Heart right ventricle (tissue), 16 donors: ENCODE measurements at regions not wholly inside any gene's neighbourhood (a gene's known extent, or its start where the extent isn't known, plus 50 kb on each side); places are given as distances from the start of the nearest gene placed in this dataset.

ENCODE experiments used
- ATAC-seq, 8 donors: fragments of 200-7000 bp; cut with Tn5 transposase; one replicate each; pipeline ENCODE4 v1.9.1; 2020; ENCODE audit warnings: mild to moderate bottlenecking in 8 of 8, moderate library complexity in 8 of 8, moderate number of reproducible peaks in 1 of 8
- DNase-seq, 2 donors: peaks; one replicate each; pipeline ENCODE4 v3.0.0-alpha.2; 2020
- H3K27ac ChIP-seq, 10 donors: fragments of 200-600 bp; sonication (generic) in 2 of 10; one replicate each; pipeline versions ENCODE4 v1.5.0 to v1.8.0; 2020 to 2022; ENCODE audit warnings: mild to moderate bottlenecking in 3 of 10
- H3K27me3 ChIP-seq, 7 donors: fragments of 200-600 bp; one replicate each; pipeline ENCODE4 v1.8.0; 2021 to 2022; ENCODE audit warnings: mild to moderate bottlenecking in 2 of 7
- H3K36me3 ChIP-seq, 9 donors: fragments of 200-600 bp; sonication (generic) in 1 of 9; one replicate each; pipeline versions ENCODE4 v1.5.0 to v1.8.0; 2020 to 2022; ENCODE audit warnings: mild to moderate bottlenecking in 2 of 9
- H3K4me1 ChIP-seq, 9 donors: fragments of 200-600 bp; sonication (generic) in 1 of 9; one replicate each; pipeline versions ENCODE4 v1.5.0 to v1.8.0; 2020 to 2022; ENCODE audit warnings: mild to moderate bottlenecking in 4 of 9
- H3K4me3 ChIP-seq, 10 donors: fragments of 200-600 bp; sonication (generic) in 2 of 10; one replicate each; pipeline versions ENCODE4 v1.5.0 to v1.8.0; 2020 to 2022; ENCODE audit warnings: mild to moderate bottlenecking in 7 of 10, moderate library complexity in 2 of 10
- H3K9me3 ChIP-seq, 11 donors: fragments of 200-600 bp in 10 of 11; sonication (generic) in 2 of 11; one replicate each; pipeline versions ENCODE4 v1.5.0 to v1.8.0; 2013 to 2022; ENCODE audit warnings: mild to moderate bottlenecking in 2 of 11, control low read depth in 1 of 11, moderate library complexity in 1 of 11
- CTCF ChIP-seq, 9 donors: fragments of 200-600 bp; sonication (generic) in 2 of 9; IDR thresholded peaks; one replicate each; pipeline versions ENCODE4 v1.5.0 to v1.8.0; 2021 to 2022; ENCODE audit warnings: antibody characterized with exemption in 9 of 9, mild to moderate bottlenecking in 5 of 9, moderate library complexity in 1 of 9
- WGBS, 2 donors: extraction: QIAGEN DNeasy Blood & Tissue Kit; methylation state at CpG; one replicate each; pipeline ENCODE4 v1.1.7; 2013; ENCODE audit warnings: inconsistent platforms in 1 of 2; 5-methylcytosine and 5-hydroxymethylcytosine counted together
- intact Hi-C, 10 donors: fragments of 100-400 bp; cut with DNase I; formaldehyde crosslinking; loops; one replicate each; pipeline versions ENCODE4 v1.11.1 to v1.14.2; 2022
- donor health status: Arrhythmogenic right ventricular cardiomyopathy.
- donor health status: ischemic (EF 13 %, LVEDD 7.1; RV severe dilation, severe dysfunction).
- donor health status: healthy with polysubstance abuse.
- donor health status: DM: no; HTN: yes; CAD: no.
- donor health status: DM: no; HTN: no; CAD: no.
- donor health status: ischemic (EF 25% LVEDD 6.9; RV normal size, moderate dysfunction).
- donor health status: ischemic (EF 25% LVEDD 5.7; RV mildly dilated, moderate dysfunction).
- donor health status: healthy.
- donor health status: DM: yes; HTN: yes; CAD: no.
- donor health status: Ischemic cardiomyopathy.
- donor health status: ischemic (EF 35%, LVEDD 5.7; RV mildly dilated, moderate dysfunction).
- donor health status: nonischemic (EF 11% LVEDD 7.7; RV severe dilation, severe dysfunction).
- donor health status: DM: yes; HTN: yes; CAD: no.
- donor health status: PGD.
- donor health status: ischemic (EF 29% LVEDD 5.4; RV normal size, mild dysfunction).
- donor health status: nonischemic (EF 23%, LVEDD 6.1; RV moderate dilation, normal function).

- Histone ChIP-seq H3K27me3 (no peaks in the 10 kb centered on the region), H3K4me3 (no peak overlapping the region), H3K36me3 (no peaks in the 10 kb centered on the region), H3K4me1 (no peaks in the 10 kb centered on the region), H3K27ac (no peak overlapping the region), H3K9me3 (peaks cover 0 to 3% (median 0%) of the 10 kb centered on the region in 11 donors)
- 13 to 16% methylated on average over 2 of the region's 2 CpGs for WGBS, 2 donors
- peak in 1 of 8 donors; percentile 47 for ATAC-seq
- TF ChIP-seq CTCF (IDR thresholded peaks at IDR 0.05): no peak
- DNase-seq: no peak
- intact Hi-C loops: no loop called here
These were observed 51.7 kb upstream of the OR9Q1 start for GRCh38 chr11:57972013-57972367.
